HG03135 (cell line): ENCODE measurements at regions not wholly inside any gene's neighbourhood (a gene's known extent, or its start where the extent isn't known, plus 50 kb on each side); places are given as distances from the start of the nearest gene placed in this dataset.
"Not testable (repeated sequence)": the region's sequence is repeated elsewhere in the genome, so short reads cannot be mapped to it uniquely, and the experiment has no call there.

Experiments
- ATAC-seq: cut with Tn5 transposase; IDR thresholded peaks from one replicate; pipeline ENCODE4 v1.9.1; 2021; ENCODE audit warnings: mild to moderate bottlenecking, moderate library complexity; ENCODE audit not compliant: unreplicated experiment

- no peak for ATAC-seq
Measured at GRCh38 chr12:131407221-131408035, 303.5 kb upstream of the SFSWAP start.

DNA sequence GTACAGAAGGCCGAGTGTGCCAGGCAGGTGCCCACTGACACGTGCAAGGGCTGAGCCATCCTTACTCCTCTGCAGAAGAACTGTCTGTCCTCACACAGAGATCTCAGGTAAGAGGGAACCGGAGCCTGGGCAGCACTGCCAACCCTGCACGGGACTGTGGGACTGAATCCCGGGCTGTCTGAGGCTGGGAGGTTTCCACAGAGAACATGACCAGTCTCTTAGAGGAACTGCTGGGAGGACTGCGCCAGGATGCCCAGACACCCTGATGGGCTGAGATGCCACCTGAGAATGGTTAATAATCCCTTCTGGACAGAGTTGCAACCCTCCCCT lies 302.9 kb upstream of the SFSWAP start:
- no peak for ATAC-seq

GRCh38 chr12:131408484-131408883 lies 302.4 kb upstream of the SFSWAP start:
- no peak for ATAC-seq

- ATAC-seq: no peak
Measured at GRCh38 chr12:131409211-131409610, 301.7 kb upstream of the SFSWAP start.

- not testable (repeated sequence) for ATAC-seq
Measured at GRCh38 chr12:131411827-131412226, 299.1 kb upstream of the SFSWAP start.

DNA sequence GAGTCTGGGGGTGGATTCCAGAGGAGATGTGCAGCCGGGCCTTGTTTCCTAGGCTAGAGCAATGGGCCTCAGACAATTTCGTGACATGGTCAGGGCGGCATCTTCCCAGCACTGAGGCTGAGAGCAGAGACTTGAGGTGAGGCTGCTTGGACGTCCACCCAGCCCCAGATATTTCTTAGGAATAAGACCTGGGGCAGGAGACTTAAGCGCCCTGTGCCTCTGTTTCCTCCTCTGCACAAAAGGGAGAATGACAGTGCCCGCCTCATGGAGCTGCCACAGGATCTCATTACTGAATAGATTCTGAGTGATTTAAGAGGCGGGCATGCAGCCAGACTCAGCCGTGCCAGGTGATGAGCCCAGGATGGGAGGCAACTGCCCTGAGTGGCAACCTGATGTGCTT lies 297.9 kb upstream of the SFSWAP start:
- ATAC-seq: no peak

GRCh38 chr12:131413471-131413870 lies 297.4 kb upstream of the SFSWAP start:
- ATAC-seq: no peak

GRCh38 chr12:131414155-131414922 lies 296.6 kb upstream of the SFSWAP start:
- ATAC-seq: not testable (repeated sequence)

GRCh38 chr12:131415781-131416180 lies 295.1 kb upstream of the SFSWAP start:
- no peak for ATAC-seq

GRCh38 chr12:131418121-131418520 lies 292.8 kb upstream of the SFSWAP start:
- ATAC-seq: no peak

- no peak for ATAC-seq
Measured at GRCh38 chr12:131418884-131419283, 292.0 kb upstream of the SFSWAP start.

- no peak for ATAC-seq
Measured at GRCh38 chr12:131420867-131421447, 289.9 kb upstream of the SFSWAP start.

GRCh38 chr12:131421509-131422186 lies 289.2 kb upstream of the SFSWAP start:
- no peak for ATAC-seq

DNA sequence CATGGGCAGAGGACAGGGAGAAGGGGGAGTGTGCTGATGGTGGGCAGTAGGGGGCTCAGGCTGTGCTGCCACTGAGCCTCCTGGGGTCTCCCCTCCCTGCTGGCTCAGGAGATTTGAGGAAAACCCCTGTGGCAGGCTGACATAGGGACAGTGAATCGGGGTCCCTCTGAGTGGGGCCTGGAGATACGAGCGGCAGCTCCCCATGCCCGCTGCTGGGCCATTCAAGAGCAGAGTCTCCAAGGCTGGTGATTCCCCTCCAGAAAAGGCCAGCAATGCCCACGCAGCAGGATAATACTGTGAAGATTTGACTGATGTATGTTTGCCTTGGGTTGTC lies 288.7 kb upstream of the SFSWAP start:
- ATAC-seq: no peak

GRCh38 chr12:131422744-131423143 lies 288.1 kb upstream of the SFSWAP start:
- ATAC-seq: no peak

- no peak for ATAC-seq
Measured at GRCh38 chr12:131424270-131424669, 286.6 kb upstream of the SFSWAP start.

DNA sequence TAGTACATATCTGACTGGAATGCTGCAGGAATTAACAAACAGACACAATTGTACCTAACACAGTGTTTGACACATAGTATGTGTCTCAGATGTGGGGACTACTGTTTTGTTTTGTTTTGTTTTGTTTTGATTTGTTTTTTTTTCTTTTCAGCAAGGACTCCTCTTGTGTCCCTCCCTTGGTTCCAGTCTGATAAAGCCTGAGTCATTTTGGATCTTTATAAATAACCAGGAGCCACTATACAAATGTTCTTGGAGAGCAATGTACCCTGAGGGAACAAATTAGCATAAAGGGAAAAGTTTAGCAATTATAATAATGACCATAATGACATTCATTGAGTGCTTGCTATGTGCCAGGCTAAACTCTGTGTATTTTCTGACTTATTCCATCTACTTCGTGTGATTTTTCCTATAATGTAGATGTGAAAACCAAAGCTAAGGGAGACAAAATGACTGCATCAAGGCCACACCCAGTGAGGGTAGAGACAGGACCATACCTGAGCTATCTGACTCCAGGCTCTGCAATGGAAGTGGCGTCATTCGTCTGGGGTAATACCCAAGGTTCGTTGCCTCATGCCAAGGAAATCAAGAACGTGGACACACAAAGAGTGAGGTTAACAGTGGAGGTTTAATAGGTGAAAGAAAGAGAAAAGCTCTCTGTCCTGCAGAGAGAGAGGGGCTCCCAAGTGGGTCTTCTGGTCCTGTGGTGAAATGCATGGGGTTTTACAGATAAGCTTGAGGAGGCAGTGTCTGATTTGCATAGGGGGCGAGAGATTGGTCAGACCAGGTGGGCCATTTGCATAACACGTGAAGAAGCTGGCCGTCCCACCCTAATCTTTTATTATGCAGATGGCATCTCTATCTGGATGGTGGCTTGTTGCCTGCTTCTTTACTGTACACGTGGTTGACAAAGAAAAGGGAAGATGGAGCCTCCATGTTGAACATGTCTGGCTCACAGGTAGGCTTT lies 285.5 kb upstream of the SFSWAP start:
- ATAC-seq: no peak

- ATAC-seq: no peak
Measured at GRCh38 chr12:131428091-131428685, 282.7 kb upstream of the SFSWAP start.

DNA sequence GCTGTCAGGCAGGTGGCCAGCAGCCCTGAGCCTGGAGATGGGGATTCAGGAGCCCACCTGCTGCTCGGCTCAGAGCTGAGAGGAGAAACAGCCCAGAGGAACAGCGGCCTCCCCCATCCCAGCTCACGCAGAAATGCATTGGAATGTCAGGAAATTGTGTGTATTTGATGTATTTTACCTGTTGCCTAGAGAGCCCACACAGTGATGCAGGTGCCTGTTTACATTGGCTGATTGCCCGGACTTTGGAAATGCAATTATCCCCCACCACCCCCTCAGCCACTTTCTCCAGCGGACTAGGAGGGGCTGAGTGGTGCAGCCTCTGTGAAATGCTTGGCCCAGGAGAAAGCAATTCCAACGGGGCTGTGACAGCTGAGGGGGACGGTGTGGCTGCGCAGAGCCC lies 281.7 kb upstream of the SFSWAP start:
- not testable (repeated sequence) for ATAC-seq

- not testable (repeated sequence) for ATAC-seq
Measured at GRCh38 chr12:131429697-131430096, 281.2 kb upstream of the SFSWAP start.
